Uterus (tissue), 3 donors: ENCODE measurements at regions not wholly inside any gene's neighbourhood (a gene's known extent, or its start where the extent isn't known, plus 50 kb on each side); places are given as distances from the start of the nearest gene placed in this dataset.

Source experiments
- DNase-seq, 2 donors: peaks; one replicate each; pipeline ENCODE4 v3.0.0-alpha.2; 2019 to 2020
- H3K27ac ChIP-seq, 2 donors: fragments of 200-600 bp; sonication (generic); 1 replicate in 1 of 2; 2 replicates in 1 of 2; pipeline ENCODE4 v1.5.1; 2016 to 2018
- H3K27me3 ChIP-seq, 2 donors: fragments of 200-600 bp; sonication (generic); one replicate each; pipeline ENCODE4 v1.5.1; 2018 to 2019; ENCODE audit warnings: control low read depth in 1 of 2
- H3K36me3 ChIP-seq, 2 donors: fragments of 200-600 bp; sonication (generic); one replicate each; pipeline ENCODE4 v1.5.1; 2019; ENCODE audit warnings: control low read depth in 1 of 2
- H3K4me1 ChIP-seq, 2 donors: fragments of 200-600 bp; sonication (generic); one replicate each; pipeline ENCODE4 v1.5.1; 2018 to 2019; ENCODE audit warnings: control low read depth in 1 of 2
- H3K4me3 ChIP-seq, 2 donors: fragments of 200-600 bp; sonication (generic); 1 replicate in 1 of 2; 2 replicates in 1 of 2; pipeline ENCODE4 v1.5.1; 2018 to 2019; ENCODE audit warnings: mild to moderate bottlenecking in 1 of 2
- H3K9me3 ChIP-seq, 2 donors: fragments of 200-600 bp; sonication (generic); one replicate each; pipeline ENCODE4 v1.5.1; 2019; ENCODE audit warnings: control low read depth in 1 of 2
- CTCF ChIP-seq, 4 experiments: fragments of 200-600 bp in 2 of 4; fragments of 450-650 bp in 2 of 4; sonication (generic) in 2 of 4; IDR thresholded peaks; one replicate each; pipeline ENCODE4 v1.5.1; 2016 to 2019; ENCODE audit warnings: antibody characterized with exemption in 4 of 4, mild to moderate bottlenecking in 2 of 4, moderate library complexity in 1 of 4
- POLR2A ChIP-seq, 2 donors: fragments of 450-650 bp; IDR thresholded peaks; one replicate each; pipeline ENCODE4 v1.6.1; 2016; ENCODE audit warnings: antibody characterized with exemption in 2 of 2, mild to moderate bottlenecking in 1 of 2, moderate library complexity in 1 of 2
- intact Hi-C: fragments of 100-400 bp; cut with DNase I; formaldehyde crosslinking; loops from one replicate; pipeline ENCODE4 v1.15.1; 2023; ENCODE audit warnings: low total_unique reads
- donor health status: DM: yes; HTN: yes; CAD: no.

- intact Hi-C loops, result no loop called here
- TF ChIP-seq POLR2A (IDR thresholded peaks at IDR 0.05) (no peak), CTCF (IDR thresholded peaks at IDR 0.05) (no peak)
- Histone ChIP-seq H3K4me1 (no peaks in the 10 kb centered on the region), H3K4me3 (no peak overlapping the region), H3K9me3 (no peaks in the 10 kb centered on the region), H3K27me3 (no peaks in the 10 kb centered on the region), H3K36me3 (no peaks in the 10 kb centered on the region), H3K27ac (no peak overlapping the region)
- no peak for DNase-seq
Observed at GRCh38 chr3:64357481-64357880, 132.2 kb upstream of the PRICKLE2 start.

GRCh38 chr3:64355401-64355807, 130.1 kb upstream of the PRICKLE2 start:
- Histone ChIP-seq H3K36me3 (no peaks in the 10 kb centered on the region), H3K27me3 (no peaks in the 10 kb centered on the region), H3K27ac (peak overlapping the region; percentile 37 to 65), H3K9me3 (no peaks in the 10 kb centered on the region), H3K4me1 (no peaks in the 10 kb centered on the region), H3K4me3 (no peak overlapping the region)
- intact Hi-C loops, result no loop called here
- no peak for TF ChIP-seq CTCF (IDR thresholded peaks at IDR 0.05)
- TF ChIP-seq POLR2A (IDR thresholded peaks at IDR 0.05), result no peak
- DNase-seq, result peak in 1 of 2 donors; percentile 40

GRCh38 chr3:64354956-64355355, 129.7 kb upstream of the PRICKLE2 start:
- Histone ChIP-seq H3K27me3 (no peaks in the 10 kb centered on the region), H3K36me3 (no peaks in the 10 kb centered on the region), H3K4me1 (no peaks in the 10 kb centered on the region), H3K4me3 (no peak overlapping the region), H3K27ac (peak overlapping the region; percentile 37 to 65), H3K9me3 (no peaks in the 10 kb centered on the region)
- TF ChIP-seq CTCF (IDR thresholded peaks at IDR 0.05) (no peak), POLR2A (IDR thresholded peaks at IDR 0.05) (no peak)
- intact Hi-C loops, result no loop called here
- DNase-seq, result no peak

- H3K36me3 ChIP-seq, result no peaks in the 10 kb centered on the region
- no peak overlapping the region for H3K27ac ChIP-seq
- TF ChIP-seq CTCF (IDR thresholded peaks at IDR 0.05) (no peak), POLR2A (IDR thresholded peaks at IDR 0.05) (no peak)
- H3K4me1 ChIP-seq, result no peaks in the 10 kb centered on the region
- H3K27me3 ChIP-seq, result no peaks in the 10 kb centered on the region
- intact Hi-C loops, result no loop called here
- no peak overlapping the region for H3K4me3 ChIP-seq
- no peaks in the 10 kb centered on the region for H3K9me3 ChIP-seq
- DNase-seq, result no peak
Observed at GRCh38 chr3:64354221-64354620, 129.0 kb upstream of the PRICKLE2 start.

- intact Hi-C loops, result no loop called here
- no peaks in the 10 kb centered on the region for H3K27me3 ChIP-seq
- TF ChIP-seq CTCF (IDR thresholded peaks at IDR 0.05) (no peak), POLR2A (IDR thresholded peaks at IDR 0.05) (no peak)
- no peak overlapping the region for H3K4me3 ChIP-seq
- DNase-seq, result no peak
- H3K4me1 ChIP-seq, result no peaks in the 10 kb centered on the region
- H3K27ac ChIP-seq, result peak overlapping the region in 1 of 2 donors; percentile 48
- no peaks in the 10 kb centered on the region for H3K36me3 ChIP-seq
- no peaks in the 10 kb centered on the region for H3K9me3 ChIP-seq
Observed at GRCh38 chr3:64353226-64353625, 128.0 kb upstream of the PRICKLE2 start.
